NCI-H748 (cell line): ENCODE measurements at regions not wholly inside any gene's neighbourhood (a gene's known extent, or its start where the extent isn't known, plus 50 kb on each side); places are given as distances from the start of the nearest gene placed in this dataset.

Source experiments
- DNase-seq: peaks from one replicate; lab custom pipeline; 2025; ENCODE audit not compliant: unreplicated experiment; lab: John Stamatoyannopoulos, UW

DNA sequence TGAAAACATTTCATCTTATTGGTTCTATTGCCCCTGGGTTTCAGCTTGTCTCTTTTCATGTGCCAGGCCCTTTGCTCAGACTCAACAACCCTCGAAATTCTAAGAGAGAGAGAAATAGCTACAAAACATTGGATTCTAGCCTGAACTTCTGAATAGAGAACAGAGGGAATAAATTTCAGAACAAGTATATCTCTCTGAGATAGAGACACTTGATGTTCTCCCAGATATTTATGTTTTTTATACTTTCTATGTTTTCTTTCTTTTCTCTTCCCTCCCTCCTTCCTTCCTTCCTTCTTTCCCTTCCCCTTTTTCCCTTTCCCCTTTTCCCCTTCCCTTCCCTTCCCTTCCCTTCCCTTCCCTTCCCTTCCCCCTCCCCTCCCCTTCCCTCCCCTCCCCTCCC lies 279.5 kb upstream of the SPRED2 start:
- DNase-seq = no peak

GRCh38 chr2:65710779-65711295 lies 278.4 kb upstream of the SPRED2 start:
- DNase-seq = peak; percentile 9

GRCh38 chr2:65710356-65710755 lies 278.0 kb upstream of the SPRED2 start:
- DNase-seq = no peak

- no peak for DNase-seq
Observed at GRCh38 chr2:65708086-65708485, 275.7 kb upstream of the SPRED2 start.

- DNase-seq = no peak
Observed at GRCh38 chr2:65706411-65706810, 274.0 kb upstream of the SPRED2 start.

DNA sequence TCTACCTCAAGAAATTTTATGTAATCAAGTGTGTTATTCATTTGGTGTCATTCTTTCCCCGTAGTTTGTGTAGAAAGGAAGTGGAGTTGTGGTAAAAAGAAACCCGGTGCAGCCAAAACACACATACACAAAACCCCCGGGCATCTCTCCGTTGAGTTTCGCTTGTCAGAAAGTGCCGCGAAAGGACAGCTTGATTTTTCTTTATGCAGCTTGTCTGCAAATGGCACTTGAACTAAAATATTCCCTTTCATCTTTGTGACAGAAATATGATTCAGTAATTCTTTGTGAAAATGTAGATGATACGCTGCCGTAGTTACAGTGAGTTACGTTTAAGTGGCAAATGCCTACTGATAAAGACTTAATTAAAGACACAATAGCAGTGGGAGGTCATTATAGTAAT lies 268.8 kb upstream of the SPRED2 start:
- DNase-seq = peak; percentile 3

DNA sequence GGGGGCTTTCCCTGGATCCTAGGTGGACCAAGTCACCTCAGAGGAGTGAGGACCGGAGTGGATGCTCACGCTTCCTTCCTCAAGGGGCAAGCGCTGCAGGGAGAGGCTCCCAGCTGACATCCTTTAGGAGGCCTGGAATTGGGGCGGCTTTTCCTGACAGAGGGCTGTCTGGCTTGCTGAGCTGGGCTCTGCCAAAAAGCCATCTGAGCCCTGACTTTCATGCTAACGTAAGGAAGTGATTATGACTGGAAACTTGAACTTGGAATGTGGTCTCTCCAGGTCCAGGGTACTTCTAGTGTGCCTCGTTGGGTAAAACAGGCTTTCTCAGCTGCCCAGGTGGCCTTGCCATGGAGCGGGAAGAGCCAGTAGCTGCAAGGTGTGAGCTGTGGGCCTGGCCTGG lies 268.3 kb upstream of the SPRED2 start:
- DNase-seq = no peak

DNA sequence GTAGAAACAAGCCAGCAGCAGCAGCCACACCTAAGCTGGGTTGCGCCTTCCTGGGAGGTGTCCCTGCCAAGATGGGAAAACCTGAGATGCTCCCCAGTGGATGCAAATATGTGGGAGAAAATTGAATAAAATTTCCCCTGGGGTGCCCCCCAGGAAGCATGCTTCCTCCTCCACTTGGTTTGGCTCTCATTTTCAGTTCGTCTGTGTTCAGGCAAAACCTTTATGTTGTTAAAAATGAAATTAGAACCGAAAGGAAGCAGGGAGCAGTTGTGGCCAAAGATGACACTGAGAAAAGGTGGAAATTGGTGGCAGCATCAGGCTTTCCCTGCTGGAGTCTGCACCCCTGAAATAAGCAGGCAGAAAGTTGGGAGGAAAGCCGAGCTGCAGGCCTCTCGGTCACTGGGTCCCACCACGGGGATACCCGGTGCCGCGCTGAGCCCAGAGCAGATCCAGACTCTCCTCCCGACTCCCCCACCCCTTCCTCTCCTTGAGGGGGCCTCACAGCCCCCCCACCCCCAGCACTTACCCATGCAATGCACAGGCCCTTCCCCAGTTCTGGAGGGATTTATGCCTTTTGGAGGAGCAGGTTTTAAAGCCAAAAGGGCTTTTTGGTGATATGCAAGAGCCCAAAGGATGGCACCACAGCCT lies 267.7 kb upstream of the SPRED2 start:
- DNase-seq = no peak

GRCh38 chr2:65691816-65692215 lies 259.4 kb upstream of the SPRED2 start:
- no peak for DNase-seq

DNA sequence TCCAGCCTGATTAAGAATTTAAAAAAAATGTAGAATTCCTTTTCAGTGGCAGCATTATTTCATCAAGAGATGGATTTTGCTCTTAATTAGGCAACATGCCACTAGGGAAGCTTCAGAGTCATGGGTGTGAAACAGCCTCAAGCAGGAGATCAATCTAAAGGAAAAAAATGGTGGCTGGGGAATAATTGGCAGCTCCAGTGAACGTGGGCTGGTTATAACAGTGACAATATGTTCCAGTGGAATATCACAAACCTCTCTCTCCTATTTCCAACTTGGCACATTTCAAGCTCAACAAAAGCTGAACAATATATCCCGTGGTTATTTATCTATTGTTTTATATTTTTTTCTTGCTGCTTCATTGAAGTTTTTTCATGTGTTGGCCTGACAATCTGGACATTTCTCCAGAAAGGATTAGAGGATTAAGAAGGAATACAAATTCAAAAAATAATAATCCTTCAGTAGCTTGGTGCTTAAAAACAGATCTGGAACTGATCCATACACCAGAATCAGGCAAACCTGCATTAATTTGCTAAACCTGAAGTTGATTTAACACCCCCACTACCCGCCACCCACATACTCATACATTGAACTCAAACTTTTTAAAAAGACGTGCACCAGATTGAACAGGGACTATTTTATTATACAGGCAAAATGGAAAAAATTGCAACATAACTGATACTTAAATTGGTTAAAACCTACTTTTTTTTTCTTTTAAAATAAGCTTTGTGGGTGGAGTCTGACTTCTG lies 255.9 kb upstream of the SPRED2 start:
- no peak for DNase-seq

DNA sequence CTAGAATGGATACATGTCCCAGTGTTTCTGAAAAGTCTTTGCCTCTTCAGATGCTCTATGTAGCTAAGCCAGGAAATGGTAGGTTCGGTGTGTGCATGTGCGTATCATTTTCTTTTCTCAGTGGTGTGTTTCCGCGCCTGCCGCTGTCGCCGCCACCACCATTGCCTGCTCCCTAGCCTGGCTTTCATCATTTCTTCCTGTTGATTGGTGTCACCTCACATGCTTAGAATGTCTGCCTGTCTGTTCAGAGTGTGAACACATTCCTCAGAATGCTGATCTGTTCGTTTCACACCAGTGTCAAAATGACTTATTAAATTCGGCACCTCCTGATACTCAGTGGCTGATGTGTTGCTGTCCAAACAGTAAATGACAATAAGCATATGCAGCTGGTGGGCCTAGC lies 255.2 kb upstream of the SPRED2 start:
- DNase-seq = no peak

- peak; percentile 55 for DNase-seq
Observed at GRCh38 chr2:65686928-65687521, 254.6 kb upstream of the SPRED2 start.

DNA sequence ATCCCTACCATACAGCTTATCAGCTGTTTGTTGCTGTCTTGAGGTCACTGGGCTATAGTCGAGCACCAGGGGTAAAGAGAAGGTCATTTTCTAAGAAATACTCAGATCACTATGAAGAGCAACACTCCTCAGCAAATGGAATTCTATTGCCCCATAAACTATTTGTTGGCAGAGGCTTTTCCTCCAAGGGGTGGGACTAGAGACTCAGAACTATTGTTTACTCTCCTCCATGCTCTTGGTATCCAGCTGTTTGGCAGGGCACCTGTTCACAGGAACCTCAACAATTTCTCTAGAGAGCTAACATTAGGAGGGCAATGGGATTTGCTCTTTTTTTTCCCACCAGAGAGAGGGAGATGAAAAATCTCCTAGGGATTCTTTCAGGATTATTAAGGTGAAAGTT lies 249.1 kb upstream of the SPRED2 start:
- peak; percentile 6 for DNase-seq

DNA sequence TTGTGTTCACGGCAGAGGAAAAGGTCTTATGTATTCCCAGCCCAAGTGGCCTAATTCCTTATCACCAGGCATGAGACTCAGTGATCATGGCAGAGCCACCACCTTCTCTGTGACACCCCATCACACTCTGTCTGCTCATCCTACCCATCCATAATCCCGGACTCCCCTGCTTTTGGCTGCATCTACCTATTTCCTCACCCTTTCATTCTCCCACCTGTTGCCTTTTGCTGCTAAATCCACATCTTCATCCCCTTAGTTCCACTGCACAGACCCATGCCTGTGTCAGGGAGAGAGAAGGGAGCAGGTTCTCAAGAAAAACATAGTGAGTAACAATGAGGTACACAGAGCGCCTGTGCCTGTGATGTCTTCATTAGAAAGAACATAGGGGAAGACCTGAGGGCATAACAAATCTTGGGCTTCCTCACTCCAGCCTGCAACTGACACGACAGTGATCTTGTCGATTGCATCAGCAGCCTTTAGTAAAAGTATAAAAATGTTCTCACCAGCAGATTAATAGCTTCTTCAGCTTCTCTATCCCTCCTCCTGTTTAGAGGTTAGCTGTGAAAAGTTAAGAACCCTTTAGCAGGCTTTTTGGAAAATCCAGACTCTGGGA lies 246.5 kb upstream of the SPRED2 start:
- no peak for DNase-seq

DNA sequence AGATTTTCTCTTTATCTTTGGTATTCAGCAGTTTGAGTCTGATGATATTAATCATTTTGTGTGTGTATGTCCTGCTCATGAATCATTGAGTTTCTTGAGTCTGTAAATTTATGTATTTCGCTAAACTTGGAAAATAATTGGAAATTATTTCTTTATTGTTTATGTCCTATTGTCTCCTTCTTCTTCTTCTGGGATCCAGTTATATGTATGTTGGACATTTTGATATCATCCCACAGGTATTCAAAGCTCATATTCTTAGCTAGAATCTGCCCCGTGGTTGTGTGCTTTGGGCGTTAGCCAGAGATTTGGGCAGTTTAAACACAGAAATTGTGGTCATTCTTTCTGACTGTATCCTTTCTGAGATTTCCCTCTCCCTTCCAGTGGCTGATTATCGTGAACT lies 243.0 kb upstream of the SPRED2 start:
- DNase-seq = no peak

DNA sequence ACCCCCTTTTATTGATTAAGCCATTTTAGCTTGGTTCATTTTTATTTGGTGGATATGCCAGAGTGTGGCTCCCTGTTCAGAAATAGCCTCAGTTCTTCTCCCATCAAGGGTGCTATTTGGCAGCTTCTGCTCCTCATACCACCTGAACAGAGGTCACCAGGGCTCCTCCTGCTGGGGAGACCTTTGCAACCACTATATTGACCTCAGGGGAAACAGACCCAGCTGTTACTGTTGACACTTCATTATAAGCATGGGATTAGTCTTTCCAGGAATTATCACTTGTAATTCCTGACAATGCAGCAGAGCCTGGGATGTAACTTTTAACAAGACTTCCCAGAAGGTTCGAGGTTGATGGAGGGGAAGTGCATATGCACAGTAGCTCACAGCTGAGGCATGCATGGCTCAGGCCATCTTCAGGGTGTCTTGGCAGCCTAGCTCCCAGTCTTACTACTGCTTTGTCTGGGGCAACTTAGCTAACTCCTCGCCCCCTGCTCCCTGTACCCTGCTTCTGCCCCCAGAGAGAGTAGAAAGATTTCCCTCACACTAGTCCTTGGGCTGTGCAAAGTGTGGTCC lies 239.4 kb upstream of the SPRED2 start:
- DNase-seq = no peak

- DNase-seq = no peak
Observed at GRCh38 chr2:65669574-65669973, 237.2 kb upstream of the SPRED2 start.

GRCh38 chr2:65668744-65669143 lies 236.3 kb upstream of the SPRED2 start:
- no peak for DNase-seq

GRCh38 chr2:65666156-65666725 lies 233.8 kb upstream of the SPRED2 start:
- DNase-seq = no peak

GRCh38 chr2:65664931-65665330 lies 232.5 kb upstream of the SPRED2 start:
- no peak for DNase-seq

DNA sequence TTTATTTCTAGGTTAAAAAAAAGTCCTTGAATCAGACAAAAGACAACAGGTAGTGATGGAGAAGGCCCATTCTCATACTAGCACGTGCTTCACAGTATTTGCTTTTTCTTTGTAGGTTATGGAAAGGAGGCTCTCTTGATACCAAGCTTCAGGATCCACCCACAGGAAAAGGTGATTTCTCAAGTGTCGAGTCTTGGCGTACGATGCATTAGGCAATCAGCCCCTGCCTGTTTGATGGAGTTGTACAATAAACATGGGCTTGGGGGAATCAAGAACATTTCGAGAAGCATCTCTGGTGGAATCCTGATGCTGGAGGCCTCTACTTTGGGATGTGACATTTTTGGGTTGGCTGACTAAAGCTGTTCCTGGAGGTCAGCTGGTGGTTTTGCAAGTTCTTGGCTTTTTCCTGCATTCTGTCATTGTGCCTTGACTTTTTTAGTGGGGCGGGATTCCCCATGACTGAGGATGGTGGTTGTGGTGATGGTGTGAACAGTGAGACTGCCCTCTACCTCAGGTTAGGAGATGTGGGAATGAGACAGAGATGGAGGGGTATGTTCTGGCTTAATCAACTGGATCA lies 231.5 kb upstream of the SPRED2 start:
- DNase-seq = no peak
